GM19452 (cell line): ENCODE measurements at regions not wholly inside any gene's neighbourhood (a gene's known extent, or its start where the extent isn't known, plus 50 kb on each side); places are given as distances from the start of the nearest gene placed in this dataset.
"Not testable (repeated sequence)": the region's sequence is repeated elsewhere in the genome, so short reads cannot be mapped to it uniquely, and the experiment has no call there.

Experiments
- ATAC-seq: cut with Tn5 transposase; IDR thresholded peaks from one replicate; pipeline ENCODE4 v1.9.1; 2021; ENCODE audit not compliant: unreplicated experiment

- ATAC-seq, result no peak
These were observed 93.9 kb downstream of the TEX35 start for GRCh38 chr1:178606839-178607238.

GRCh38 chr1:178607718-178608408, 95.0 kb downstream of the TEX35 start:
- ATAC-seq, result peak; percentile 48

GRCh38 chr1:178609015-178609414, 96.1 kb downstream of the TEX35 start:
- ATAC-seq, result no peak

- ATAC-seq, result not testable (repeated sequence)
These were observed 97.9 kb downstream of the TEX35 start for GRCh38 chr1:178610690-178611410.

GRCh38 chr1:178612261-178612660, 99.4 kb downstream of the TEX35 start:
- ATAC-seq, result no peak

- ATAC-seq, result no peak
These were observed 100.5 kb downstream of the TEX35 start for GRCh38 chr1:178613271-178613945.

GRCh38 chr1:178614286-178614685, 101.4 kb downstream of the TEX35 start:
- ATAC-seq, result no peak

GRCh38 chr1:178619042-178619927, 105.8 kb upstream of the RALGPS2 start:
- no peak for ATAC-seq

- no peak for ATAC-seq
These were observed 104.2 kb upstream of the RALGPS2 start for GRCh38 chr1:178620584-178621475.

- no peak for ATAC-seq
These were observed 103.2 kb upstream of the RALGPS2 start for GRCh38 chr1:178621822-178622221.

GRCh38 chr1:178625695-178626094, 99.3 kb upstream of the RALGPS2 start:
- no peak for ATAC-seq

GRCh38 chr1:178627037-178627436, 98.0 kb upstream of the RALGPS2 start:
- ATAC-seq, result no peak

GRCh38 chr1:178628637-178629251, 96.3 kb upstream of the RALGPS2 start:
- no peak for ATAC-seq

GRCh38 chr1:178629252-178630154, 95.5 kb upstream of the RALGPS2 start:
- no peak for ATAC-seq

GRCh38 chr1:178630417-178630816, 94.6 kb upstream of the RALGPS2 start:
- no peak for ATAC-seq

- no peak for ATAC-seq
These were observed 92.4 kb upstream of the RALGPS2 start for GRCh38 chr1:178632653-178633052.

GRCh38 chr1:178633056-178633455, 92.0 kb upstream of the RALGPS2 start:
- ATAC-seq, result no peak

GRCh38 chr1:178634445-178634844, 90.6 kb upstream of the RALGPS2 start:
- no peak for ATAC-seq

- no peak for ATAC-seq
These were observed 87.2 kb upstream of the RALGPS2 start for GRCh38 chr1:178637841-178638240.
